Muscle layer of colon (tissue), 2 donors: ENCODE measurements at regions not wholly inside any gene's neighbourhood (a gene's known extent, or its start where the extent isn't known, plus 50 kb on each side); places are given as distances from the start of the nearest gene placed in this dataset.

ENCODE experiments used
- H3K27ac ChIP-seq: one replicate; pipeline ENCODE4 v1.7.0; 2013; ENCODE audit warnings: low read depth, mild to moderate bottlenecking, low read length, moderate library complexity
- H3K27me3 ChIP-seq, 2 donors: one replicate each; pipeline ENCODE4 v1.7.0; 2013; ENCODE audit warnings: low read length in 2 of 2, mild to moderate bottlenecking in 2 of 2; ENCODE audit not compliant: insufficient read depth in 2 of 2, control insufficient read depth in 1 of 2
- H3K36me3 ChIP-seq: one replicate; pipeline ENCODE4 v1.7.0; 2013; ENCODE audit warnings: mild to moderate bottlenecking, low read length; ENCODE audit not compliant: insufficient read depth
- H3K4me1 ChIP-seq: one replicate; pipeline ENCODE4 v1.7.0; 2013; ENCODE audit warnings: mild to moderate bottlenecking, low read length; ENCODE audit not compliant: insufficient read depth
- H3K4me3 ChIP-seq, 2 donors: one replicate each; pipeline ENCODE4 v1.7.0; 2013; ENCODE audit warnings: low read length in 2 of 2, low read depth in 1 of 2, mild to moderate bottlenecking in 1 of 2, moderate library complexity in 1 of 2
- H3K9ac ChIP-seq: one replicate; pipeline ENCODE4 v1.7.0; 2013; ENCODE audit warnings: low read length
- H3K9me3 ChIP-seq: one replicate; pipeline ENCODE4 v1.7.0; 2013; ENCODE audit warnings: mild to moderate bottlenecking, low read length
- donor health status: abdominal sarcoma.
- donor health status: Adenocarcinoma of cecum.

DNA sequence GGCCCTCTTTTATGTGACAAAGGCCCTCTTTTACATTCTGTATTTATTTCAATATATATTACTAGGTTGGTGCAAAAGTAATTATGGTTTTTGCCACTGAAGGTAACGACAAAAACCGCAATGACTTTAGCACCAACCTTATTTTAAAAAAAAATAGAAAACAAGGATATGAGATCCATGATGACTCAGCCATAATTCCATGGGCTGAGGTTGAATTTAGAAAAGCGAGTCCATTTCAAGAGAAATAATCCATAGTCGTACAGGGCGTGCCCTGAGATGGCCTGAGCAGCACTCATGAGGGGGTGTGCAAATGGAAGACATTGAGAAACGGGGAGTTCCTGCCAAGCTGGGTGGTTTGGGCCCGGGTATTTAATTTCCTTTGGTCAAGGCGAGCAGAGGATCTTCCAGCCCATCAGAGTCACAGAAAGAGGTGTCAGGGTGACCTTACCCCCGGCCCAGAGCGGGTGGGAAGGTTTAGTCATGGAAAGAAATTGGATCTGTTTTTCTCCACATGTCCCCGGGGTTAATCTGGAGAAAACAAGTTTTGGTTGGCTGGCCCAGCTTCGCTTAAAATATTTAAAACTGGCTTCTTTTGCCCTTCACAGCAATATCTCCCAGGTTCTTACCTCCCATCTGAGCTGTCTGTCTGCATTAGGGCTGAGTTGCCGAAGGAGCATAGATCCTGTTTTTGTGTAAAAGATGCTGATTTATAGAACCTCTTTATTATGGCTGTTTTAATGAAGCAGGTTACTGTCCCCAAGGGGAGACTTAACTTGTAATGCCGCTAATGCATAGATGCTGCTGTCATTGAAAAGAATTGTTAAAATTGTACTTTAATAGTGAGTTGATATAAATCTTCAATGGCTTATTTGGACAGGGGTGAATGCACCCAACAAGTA, 255.6 kb downstream of the PREX1 start:
- Histone ChIP-seq H3K4me1 (no peaks in the 10 kb centered on the region), H3K4me3 (no peak overlapping the region), H3K27me3 (no peaks in the 10 kb centered on the region), H3K9me3 (no peaks in the 10 kb centered on the region), H3K27ac (no peak overlapping the region), H3K36me3 (no peaks in the 10 kb centered on the region), H3K9ac (no peak overlapping the region)

GRCh38 chr20:48569679-48570078, 258.1 kb downstream of the PREX1 start:
- Histone ChIP-seq H3K9ac (no peak overlapping the region), H3K27me3 (no peaks in the 10 kb centered on the region), H3K27ac (no peak overlapping the region), H3K9me3 (no peaks in the 10 kb centered on the region), H3K36me3 (no peaks in the 10 kb centered on the region), H3K4me1 (no peaks in the 10 kb centered on the region), H3K4me3 (no peak overlapping the region)

- H3K9ac ChIP-seq: no peak overlapping the region
- no peaks in the 10 kb centered on the region for H3K9me3 ChIP-seq
- no peaks in the 10 kb centered on the region for H3K4me1 ChIP-seq
- H3K27me3 ChIP-seq: no peaks in the 10 kb centered on the region
- H3K27ac ChIP-seq: no peak overlapping the region
- H3K36me3 ChIP-seq: no peaks in the 10 kb centered on the region
- no peak overlapping the region for H3K4me3 ChIP-seq
Observed at GRCh38 chr20:48568520-48568919, 259.3 kb downstream of the PREX1 start.

GRCh38 chr20:48567145-48567544, 260.7 kb downstream of the PREX1 start:
- Histone ChIP-seq H3K36me3 (no peaks in the 10 kb centered on the region), H3K9me3 (no peaks in the 10 kb centered on the region), H3K27me3 (no peaks in the 10 kb centered on the region), H3K4me1 (no peaks in the 10 kb centered on the region), H3K27ac (no peak overlapping the region), H3K4me3 (no peak overlapping the region), H3K9ac (no peak overlapping the region)

DNA sequence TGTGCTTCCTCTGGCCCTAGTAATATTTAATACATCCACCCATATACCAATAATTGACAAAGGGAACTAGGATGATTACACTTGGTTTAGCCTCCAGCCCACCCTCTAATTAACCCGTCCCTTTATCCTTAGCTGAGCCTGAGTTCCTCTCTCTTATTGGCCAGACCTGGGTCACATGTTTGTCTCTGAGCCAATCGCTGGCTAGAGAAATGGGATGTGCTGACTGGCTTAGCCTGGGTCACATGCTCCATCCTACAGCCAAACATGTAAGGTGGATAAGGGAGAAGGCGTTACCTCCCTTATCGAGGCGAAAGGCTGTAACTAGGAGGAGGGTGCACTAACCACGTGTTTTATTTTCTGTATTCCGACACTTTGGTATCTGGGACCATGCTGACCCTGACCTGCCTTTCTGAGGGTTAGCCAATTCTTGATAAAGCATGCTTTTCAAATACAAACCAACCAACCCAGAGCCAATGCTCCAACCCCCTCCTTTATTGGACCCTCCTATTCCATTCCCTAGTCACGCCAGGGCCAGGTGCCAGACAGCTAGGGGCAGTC, 262.7 kb downstream of the PREX1 start:
- no peak overlapping the region for H3K4me3 ChIP-seq
- H3K9me3 ChIP-seq: no peaks in the 10 kb centered on the region
- H3K9ac ChIP-seq: no peak overlapping the region
- no peak overlapping the region for H3K27ac ChIP-seq
- no peaks in the 10 kb centered on the region for H3K27me3 ChIP-seq
- no peaks in the 10 kb centered on the region for H3K4me1 ChIP-seq
- H3K36me3 ChIP-seq: no peaks in the 10 kb centered on the region

- Histone ChIP-seq H3K9me3 (no peaks in the 10 kb centered on the region), H3K4me3 (no peak overlapping the region), H3K36me3 (no peaks in the 10 kb centered on the region), H3K9ac (no peak overlapping the region), H3K27ac (no peak overlapping the region), H3K4me1 (no peaks in the 10 kb centered on the region), H3K27me3 (no peaks in the 10 kb centered on the region)
Observed at GRCh38 chr20:48563191-48563870, 264.5 kb downstream of the PREX1 start.

DNA sequence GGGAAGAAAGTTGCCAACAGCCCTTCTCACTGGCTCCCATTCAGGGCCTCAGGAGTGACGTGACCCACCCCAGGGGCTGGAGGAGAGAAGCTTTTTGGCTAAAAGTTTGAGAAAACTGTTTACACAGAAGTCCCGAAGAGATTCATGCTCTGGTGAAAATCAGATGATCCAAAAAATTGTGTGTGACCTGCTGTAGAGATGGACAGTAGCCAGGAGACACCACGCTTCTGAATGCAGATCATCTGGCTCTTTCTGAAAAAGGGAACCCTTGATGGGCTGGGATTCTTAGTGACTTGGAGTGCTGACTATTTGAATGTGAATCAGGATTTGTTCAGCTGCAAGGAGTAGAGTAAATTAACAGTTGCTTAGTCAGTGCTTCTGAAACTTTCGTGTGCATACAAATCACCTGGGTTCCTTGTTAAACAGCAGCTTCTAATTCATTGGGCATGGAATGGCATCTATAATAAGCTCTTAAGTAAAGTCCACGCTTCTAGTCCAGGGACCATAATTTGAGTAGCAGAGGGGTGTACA, 265.1 kb downstream of the PREX1 start:
- H3K27me3 ChIP-seq: no peaks in the 10 kb centered on the region
- H3K27ac ChIP-seq: no peak overlapping the region
- H3K9ac ChIP-seq: no peak overlapping the region
- no peaks in the 10 kb centered on the region for H3K9me3 ChIP-seq
- no peaks in the 10 kb centered on the region for H3K4me1 ChIP-seq
- no peak overlapping the region for H3K4me3 ChIP-seq
- H3K36me3 ChIP-seq: no peaks in the 10 kb centered on the region

DNA sequence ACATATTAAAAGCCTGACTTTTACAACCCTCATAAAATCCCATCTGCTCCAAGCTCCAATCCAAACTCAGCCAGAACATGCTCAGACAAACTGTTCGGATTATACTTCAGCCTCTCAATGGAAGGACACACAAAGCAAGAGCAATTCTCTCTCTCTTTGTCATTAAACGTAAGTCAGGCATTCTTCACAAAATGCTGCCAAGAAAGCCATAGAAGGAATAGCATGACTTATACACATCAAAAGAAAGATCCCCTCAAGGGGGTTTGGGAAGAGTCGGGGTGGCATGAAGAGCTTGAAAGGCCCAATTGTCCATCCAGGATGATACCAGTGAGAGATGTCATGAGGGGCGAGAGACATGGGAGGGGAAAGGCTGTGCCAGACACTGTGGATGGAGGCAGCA, 268.9 kb downstream of the PREX1 start:
- Histone ChIP-seq H3K27me3 (no peaks in the 10 kb centered on the region), H3K4me1 (no peaks in the 10 kb centered on the region), H3K27ac (no peak overlapping the region), H3K9me3 (no peaks in the 10 kb centered on the region), H3K4me3 (no peak overlapping the region), H3K36me3 (no peaks in the 10 kb centered on the region), H3K9ac (no peak overlapping the region)

GRCh38 chr20:48557380-48557779, 270.4 kb downstream of the PREX1 start:
- no peak overlapping the region for H3K9ac ChIP-seq
- H3K27me3 ChIP-seq: no peaks in the 10 kb centered on the region
- H3K4me3 ChIP-seq: no peak overlapping the region
- no peaks in the 10 kb centered on the region for H3K9me3 ChIP-seq
- no peak overlapping the region for H3K27ac ChIP-seq
- no peaks in the 10 kb centered on the region for H3K36me3 ChIP-seq
- H3K4me1 ChIP-seq: no peaks in the 10 kb centered on the region

DNA sequence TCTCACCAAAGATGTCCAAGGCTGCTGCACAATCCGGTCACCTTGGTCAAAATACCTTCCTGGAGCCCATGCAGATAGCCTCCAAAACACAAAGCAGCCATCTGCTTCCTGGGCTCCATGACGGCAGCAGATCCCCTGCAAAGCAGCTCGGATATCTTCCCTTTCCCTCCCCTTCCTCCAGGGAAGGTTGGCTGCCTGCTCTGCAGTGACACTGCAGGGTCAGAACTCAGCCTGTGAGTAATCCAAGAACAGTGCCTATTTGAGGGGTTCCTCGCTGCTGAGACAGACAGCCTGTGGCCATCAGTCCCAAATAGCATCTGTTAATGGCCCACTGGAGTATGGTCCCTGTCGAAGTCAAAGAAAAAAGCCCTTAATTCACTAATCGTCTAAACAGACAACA, 270.8 kb downstream of the PREX1 start:
- H3K27me3 ChIP-seq: no peaks in the 10 kb centered on the region
- no peak overlapping the region for H3K27ac ChIP-seq
- H3K4me1 ChIP-seq: no peaks in the 10 kb centered on the region
- H3K36me3 ChIP-seq: no peaks in the 10 kb centered on the region
- no peak overlapping the region for H3K9ac ChIP-seq
- H3K4me3 ChIP-seq: no peak overlapping the region
- no peaks in the 10 kb centered on the region for H3K9me3 ChIP-seq

GRCh38 chr20:48552550-48552949, 275.2 kb downstream of the PREX1 start:
- H3K27me3 ChIP-seq: no peaks in the 10 kb centered on the region
- H3K9ac ChIP-seq: no peak overlapping the region
- no peaks in the 10 kb centered on the region for H3K36me3 ChIP-seq
- H3K9me3 ChIP-seq: no peaks in the 10 kb centered on the region
- no peak overlapping the region for H3K4me3 ChIP-seq
- no peaks in the 10 kb centered on the region for H3K4me1 ChIP-seq
- H3K27ac ChIP-seq: no peak overlapping the region
